ENCODE measurements at regions not wholly inside any gene's neighbourhood (a gene's known extent, or its start where the extent isn't known, plus 50 kb on each side); places are given as distances from the start of the nearest gene placed in this dataset.

DNA sequence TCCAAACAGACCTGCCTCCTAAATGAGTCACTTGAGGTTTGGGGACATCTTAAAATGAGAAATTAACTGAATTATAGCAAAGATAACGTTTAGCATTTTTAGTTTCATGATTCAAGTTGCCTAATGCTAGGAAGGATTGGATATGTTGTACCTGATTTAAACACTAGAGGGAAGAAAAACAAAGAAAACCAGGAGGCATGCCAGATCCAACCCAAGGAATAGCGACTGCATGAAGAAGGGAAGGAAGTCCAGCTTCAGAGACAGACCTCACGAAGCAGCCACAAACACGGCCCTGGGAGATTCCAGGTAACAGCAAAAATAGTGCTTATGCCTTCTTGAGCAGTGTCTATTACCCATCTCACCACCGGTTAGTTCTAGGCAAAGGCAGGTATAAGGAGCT lies 499.9 kb upstream of the SPHKAP start:
- Histone ChIP-seq H3K27ac (replicated peaks in 1 of 4) (no peak overlapping the region), H3K27me3 (no peaks in the 10 kb centered on the region), H3K36me3 (no peaks in the 10 kb centered on the region), H3K4me1 (no peaks in the 10 kb centered on the region), H3K9me3 (no peaks in the 10 kb centered on the region), H3K4me3 (no peak overlapping the region)
- TF ChIP-seq POLR2A (IDR thresholded peaks at IDR 0.05; ENCODE audit: low read depth) (no peak), POLR2AphosphoS5 (IDR thresholded peaks at IDR 0.05) (no peak), EP300 (IDR thresholded peaks at IDR 0.05) (no peak)
- TF ChIP-seq, protein P1, sequence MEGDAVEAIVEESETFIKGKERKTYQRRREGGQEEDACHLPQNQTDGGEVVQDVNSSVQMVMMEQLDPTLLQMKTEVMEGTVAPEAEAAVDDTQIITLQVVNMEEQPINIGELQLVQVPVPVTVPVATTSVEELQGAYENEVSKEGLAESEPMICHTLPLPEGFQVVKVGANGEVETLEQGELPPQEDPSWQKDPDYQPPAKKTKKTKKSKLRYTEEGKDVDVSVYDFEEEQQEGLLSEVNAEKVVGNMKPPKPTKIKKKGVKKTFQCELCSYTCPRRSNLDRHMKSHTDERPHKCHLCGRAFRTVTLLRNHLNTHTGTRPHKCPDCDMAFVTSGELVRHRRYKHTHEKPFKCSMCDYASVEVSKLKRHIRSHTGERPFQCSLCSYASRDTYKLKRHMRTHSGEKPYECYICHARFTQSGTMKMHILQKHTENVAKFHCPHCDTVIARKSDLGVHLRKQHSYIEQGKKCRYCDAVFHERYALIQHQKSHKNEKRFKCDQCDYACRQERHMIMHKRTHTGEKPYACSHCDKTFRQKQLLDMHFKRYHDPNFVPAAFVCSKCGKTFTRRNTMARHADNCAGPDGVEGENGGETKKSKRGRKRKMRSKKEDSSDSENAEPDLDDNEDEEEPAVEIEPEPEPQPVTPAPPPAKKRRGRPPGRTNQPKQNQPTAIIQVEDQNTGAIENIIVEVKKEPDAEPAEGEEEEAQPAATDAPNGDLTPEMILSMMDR (IDR thresholded peaks at IDR 0.05): peak in 1 of 3 experiments; percentile 42
- intact Hi-C loops (cut with DNase I): no loop called here
- 23% methylated on average over 5 of the region's 5 CpGs for WGBS
- no peak for DNase-seq (ENCODE audit: extremely low spot score)

DNA sequence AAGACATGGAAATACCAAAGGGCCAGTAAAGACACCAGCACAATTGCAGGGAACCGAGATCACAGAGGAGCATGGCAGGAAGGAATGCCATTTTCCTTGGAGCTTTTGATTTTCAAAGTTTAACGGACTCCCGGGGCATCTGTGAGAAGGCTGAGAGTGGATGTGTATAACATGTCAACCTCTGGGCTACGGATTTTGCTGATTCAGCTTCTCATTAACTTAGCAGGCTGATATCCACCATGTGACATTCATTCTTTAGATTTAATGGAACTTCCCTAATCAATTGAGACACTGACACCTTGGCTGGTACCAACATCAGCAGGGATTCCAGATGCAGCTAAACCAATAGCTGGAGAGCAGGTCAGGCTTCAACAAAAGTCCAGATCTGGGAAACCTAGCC lies 496.6 kb upstream of the SPHKAP start:
- TF ChIP-seq POLR2AphosphoS5 (IDR thresholded peaks at IDR 0.05) (no peak), POLR2A (IDR thresholded peaks at IDR 0.05; ENCODE audit: low read depth) (no peak), EP300 (IDR thresholded peaks at IDR 0.05) (no peak)
- TF ChIP-seq, protein P1 (IDR thresholded peaks at IDR 0.05): no peak
- DNase-seq (ENCODE audit: extremely low spot score): no peak
- 86% methylated on average over 4 of the region's 4 CpGs for WGBS

DNA sequence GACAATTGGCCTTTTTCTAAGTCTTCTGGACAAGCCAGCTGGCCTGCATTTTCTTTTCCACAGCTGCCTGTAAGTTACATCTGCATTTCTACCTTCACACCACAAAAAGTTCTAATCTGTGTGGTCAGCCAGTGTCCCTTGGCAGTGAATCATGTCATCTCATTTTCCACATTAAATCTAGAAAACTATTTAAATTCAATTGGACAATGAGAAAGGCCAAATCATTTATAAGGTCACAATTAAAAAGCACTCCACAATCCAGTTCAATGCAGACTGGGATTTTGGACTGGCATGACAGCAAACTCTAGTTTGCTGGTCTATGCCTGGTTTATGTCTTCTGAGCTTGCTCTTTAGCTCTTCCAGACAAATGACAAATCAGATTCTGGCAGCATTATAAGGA lies 494.2 kb upstream of the SPHKAP start:
- H3K4me3 ChIP-seq: no peak overlapping the region
- H3K4me1 ChIP-seq: no peaks in the 10 kb centered on the region
- intact Hi-C loops (cut with DNase I): no loop called here
- DNase-seq (ENCODE audit: extremely low spot score): no peak
- H3K36me3 ChIP-seq: no peaks in the 10 kb centered on the region
- no peaks in the 10 kb centered on the region for H3K27me3 ChIP-seq
- H3K27ac ChIP-seq (replicated peaks in 1 of 4): no peak overlapping the region
- TF ChIP-seq, protein P1 (IDR thresholded peaks at IDR 0.05): no peak
- TF ChIP-seq POLR2AphosphoS5 (IDR thresholded peaks at IDR 0.05) (no peak), EP300 (IDR thresholded peaks at IDR 0.05) (no peak), POLR2A (IDR thresholded peaks at IDR 0.05; ENCODE audit: low read depth) (no peak)
- no peaks in the 10 kb centered on the region for H3K9me3 ChIP-seq

More for the DNA sequence above, 496.6 kb upstream of the SPHKAP start:
- Histone ChIP-seq H3K4me3 (no peak overlapping the region), H3K27me3 (no peaks in the 10 kb centered on the region), H3K36me3 (no peaks in the 10 kb centered on the region), H3K4me1 (no peaks in the 10 kb centered on the region), H3K27ac (replicated peaks in 1 of 4) (no peak overlapping the region), H3K9me3 (no peaks in the 10 kb centered on the region)
- intact Hi-C loops (cut with DNase I): no loop called here

DNA sequence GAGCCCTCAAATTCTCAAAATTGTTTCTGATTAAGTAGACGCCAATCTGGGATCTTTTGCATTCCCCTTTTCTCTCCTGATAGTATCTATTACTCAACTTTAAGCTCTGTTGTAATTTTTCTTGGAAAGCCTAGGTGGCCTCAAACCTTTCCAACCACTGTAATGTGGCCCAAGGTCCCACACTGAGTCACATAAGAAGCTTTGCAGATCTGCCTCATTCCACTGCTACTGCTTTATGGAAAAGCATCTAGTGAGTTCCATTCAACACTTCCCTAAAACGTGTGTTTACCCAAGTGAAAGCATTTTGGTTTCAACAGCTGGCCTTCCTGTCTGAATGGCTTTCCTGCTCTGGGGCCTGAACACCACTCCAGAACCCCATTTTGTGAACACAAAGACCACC lies 493.6 kb upstream of the SPHKAP start:
- H3K36me3 ChIP-seq: no peaks in the 10 kb centered on the region
- intact Hi-C loops (cut with DNase I): no loop called here
- DNase-seq (ENCODE audit: extremely low spot score): no peak
- H3K4me1 ChIP-seq: no peaks in the 10 kb centered on the region
- no peak overlapping the region for H3K4me3 ChIP-seq
- WGBS: 41% methylated on average over 2 of the region's 2 CpGs
- no peaks in the 10 kb centered on the region for H3K27me3 ChIP-seq
- no peak for TF ChIP-seq POLR2A (IDR thresholded peaks at IDR 0.05; ENCODE audit: low read depth)
- TF ChIP-seq, protein P1 (IDR thresholded peaks at IDR 0.05): no peak
- peak in 1 of 2 donors; percentile 13 for TF ChIP-seq POLR2AphosphoS5 (IDR thresholded peaks at IDR 0.05)
- H3K27ac ChIP-seq (replicated peaks in 1 of 4): no peak overlapping the region
- H3K9me3 ChIP-seq: no peaks in the 10 kb centered on the region

DNA sequence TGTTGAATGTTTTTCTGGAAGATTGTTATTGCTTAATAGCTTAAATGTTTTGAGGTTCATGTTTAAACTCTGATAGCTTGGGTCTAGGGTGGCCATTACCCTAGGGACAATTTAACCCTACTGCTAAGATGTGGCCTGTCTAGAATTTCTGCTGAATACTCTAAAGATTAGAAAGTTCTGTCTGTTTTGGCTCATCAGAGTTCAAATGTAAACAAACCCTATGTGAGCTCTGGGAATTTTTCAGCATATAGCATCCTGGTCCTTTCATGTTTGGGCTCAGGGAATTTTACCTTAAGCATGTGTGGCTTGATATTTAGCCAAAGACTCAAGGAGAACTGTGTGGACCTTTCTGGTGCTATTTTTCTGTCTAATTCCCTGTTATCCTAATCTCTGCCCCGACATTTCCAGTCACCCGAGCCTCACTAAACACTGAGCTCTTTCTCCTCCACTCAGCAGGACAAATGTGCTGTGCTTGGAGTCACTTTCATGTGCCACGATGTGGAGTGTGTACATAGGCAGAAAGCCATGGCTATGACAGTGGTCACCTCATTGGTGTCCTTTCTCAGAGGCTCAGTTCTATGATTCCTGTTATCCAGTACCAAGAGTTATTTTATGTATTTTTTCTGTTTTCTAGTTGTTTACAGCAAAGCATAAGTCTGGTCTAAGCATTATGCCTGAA lies 492.5 kb upstream of the SPHKAP start:
- 30% methylated on average over 3 of the region's 3 CpGs for WGBS

More for the DNA sequence above, 492.5 kb upstream of the SPHKAP start:
- intact Hi-C loops (cut with DNase I): no loop called here
- H3K9me3 ChIP-seq: no peaks in the 10 kb centered on the region
- no peak overlapping the region for H3K27ac ChIP-seq (replicated peaks in 1 of 4)
- no peak for DNase-seq (ENCODE audit: extremely low spot score)
- H3K36me3 ChIP-seq: no peaks in the 10 kb centered on the region
- no peak overlapping the region for H3K4me3 ChIP-seq
- no peaks in the 10 kb centered on the region for H3K4me1 ChIP-seq
- TF ChIP-seq POLR2A (IDR thresholded peaks at IDR 0.05; ENCODE audit: low read depth) (no peak), POLR2AphosphoS5 (IDR thresholded peaks at IDR 0.05) (no peak), EP300 (IDR thresholded peaks at IDR 0.05) (no peak)
- TF ChIP-seq, protein P1 (IDR thresholded peaks at IDR 0.05): no peak
- H3K27me3 ChIP-seq: no peaks in the 10 kb centered on the region
